ENCODE measurements at regions not wholly inside any gene's neighbourhood (a gene's known extent, or its start where the extent isn't known, plus 50 kb on each side); places are given as distances from the start of the nearest gene placed in this dataset.

DNA sequence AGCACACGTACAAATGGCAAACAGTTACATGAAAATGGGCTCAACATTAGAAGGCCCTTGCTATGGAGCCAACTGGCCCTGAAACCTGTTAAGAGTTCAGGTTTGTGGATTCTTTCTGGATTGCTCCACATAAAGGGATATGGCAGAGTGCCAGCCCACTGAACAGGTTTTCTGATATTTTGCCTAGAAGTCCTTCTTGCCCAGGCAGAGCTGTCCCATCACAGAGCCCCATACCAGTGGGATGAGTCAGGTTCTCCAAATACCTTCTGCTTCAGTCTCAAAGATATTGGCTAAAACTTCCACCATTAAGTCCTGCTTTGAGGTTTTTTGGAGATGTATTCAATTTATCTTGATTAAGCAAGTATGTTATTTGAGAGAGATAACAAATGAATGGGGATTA, 146.8 kb upstream of the IL1RAPL2 start:
- in situ Hi-C loops (cut with HindIII; ENCODE audit: low sequenced_read_pairs): no loop called here
- no peak for DNase-seq (ENCODE audit: low read depth)
- H3K4me3 ChIP-seq (ENCODE audit: low read depth, low read length): no peak overlapping the region
- TF ChIP-seq, protein P1, sequence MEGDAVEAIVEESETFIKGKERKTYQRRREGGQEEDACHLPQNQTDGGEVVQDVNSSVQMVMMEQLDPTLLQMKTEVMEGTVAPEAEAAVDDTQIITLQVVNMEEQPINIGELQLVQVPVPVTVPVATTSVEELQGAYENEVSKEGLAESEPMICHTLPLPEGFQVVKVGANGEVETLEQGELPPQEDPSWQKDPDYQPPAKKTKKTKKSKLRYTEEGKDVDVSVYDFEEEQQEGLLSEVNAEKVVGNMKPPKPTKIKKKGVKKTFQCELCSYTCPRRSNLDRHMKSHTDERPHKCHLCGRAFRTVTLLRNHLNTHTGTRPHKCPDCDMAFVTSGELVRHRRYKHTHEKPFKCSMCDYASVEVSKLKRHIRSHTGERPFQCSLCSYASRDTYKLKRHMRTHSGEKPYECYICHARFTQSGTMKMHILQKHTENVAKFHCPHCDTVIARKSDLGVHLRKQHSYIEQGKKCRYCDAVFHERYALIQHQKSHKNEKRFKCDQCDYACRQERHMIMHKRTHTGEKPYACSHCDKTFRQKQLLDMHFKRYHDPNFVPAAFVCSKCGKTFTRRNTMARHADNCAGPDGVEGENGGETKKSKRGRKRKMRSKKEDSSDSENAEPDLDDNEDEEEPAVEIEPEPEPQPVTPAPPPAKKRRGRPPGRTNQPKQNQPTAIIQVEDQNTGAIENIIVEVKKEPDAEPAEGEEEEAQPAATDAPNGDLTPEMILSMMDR (IDR thresholded peaks at IDR 0.05; ENCODE audit: low read depth, low read length, missing control alignments): no peak

DNA sequence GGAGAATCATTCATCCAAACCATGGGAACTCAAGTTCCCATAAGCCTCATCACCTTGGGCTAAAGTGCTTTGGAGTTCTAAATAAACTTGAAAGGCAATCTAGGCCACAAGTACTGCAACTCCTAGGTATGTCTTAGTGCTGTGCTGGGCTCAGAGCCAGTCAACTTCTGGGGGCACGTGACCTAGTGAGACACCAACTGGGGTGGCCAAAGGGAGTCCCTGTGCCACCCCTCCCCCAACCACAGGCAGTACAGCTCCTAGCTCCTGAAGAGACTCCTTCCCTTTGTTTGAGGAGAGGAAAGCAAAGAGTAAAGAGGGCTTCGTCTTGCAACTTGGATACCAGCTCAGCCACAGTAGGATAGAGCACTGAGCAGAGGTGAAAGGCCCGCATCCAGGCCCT, 154.2 kb upstream of the IL1RAPL2 start:
- in situ Hi-C loops (cut with HindIII; ENCODE audit: low sequenced_read_pairs): no loop called here
- DNase-seq (ENCODE audit: low read depth): no peak
- H3K4me3 ChIP-seq (ENCODE audit: low read depth, low read length): no peak overlapping the region
- TF ChIP-seq, protein P1 (IDR thresholded peaks at IDR 0.05; ENCODE audit: low read depth, low read length, missing control alignments): no peak

DNA sequence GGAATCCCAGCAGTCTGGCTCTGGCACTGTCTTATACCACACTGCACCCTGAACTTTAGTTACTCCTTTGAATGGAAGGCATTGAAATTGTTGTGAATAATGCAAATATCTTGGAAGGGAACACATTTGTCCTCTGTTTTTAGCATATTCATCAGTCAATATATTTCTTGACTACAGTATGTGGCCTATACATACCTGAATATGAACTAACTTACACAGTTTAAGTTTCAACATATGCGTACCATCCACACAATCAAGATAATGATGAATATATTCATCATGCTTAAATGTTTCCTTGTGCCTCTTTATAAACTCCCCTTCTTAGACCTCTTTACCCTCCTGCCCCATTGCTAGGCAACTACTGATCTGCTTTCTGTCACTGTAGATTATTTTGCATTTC, 145.7 kb upstream of the ESX1 start:
- no peak for DNase-seq (ENCODE audit: low read depth)
- TF ChIP-seq, protein P1 (IDR thresholded peaks at IDR 0.05; ENCODE audit: low read depth, low read length, missing control alignments): no peak
- no peak overlapping the region for H3K4me3 ChIP-seq (ENCODE audit: low read depth, low read length)
- in situ Hi-C loops (cut with HindIII; ENCODE audit: low sequenced_read_pairs): no loop called here

DNA sequence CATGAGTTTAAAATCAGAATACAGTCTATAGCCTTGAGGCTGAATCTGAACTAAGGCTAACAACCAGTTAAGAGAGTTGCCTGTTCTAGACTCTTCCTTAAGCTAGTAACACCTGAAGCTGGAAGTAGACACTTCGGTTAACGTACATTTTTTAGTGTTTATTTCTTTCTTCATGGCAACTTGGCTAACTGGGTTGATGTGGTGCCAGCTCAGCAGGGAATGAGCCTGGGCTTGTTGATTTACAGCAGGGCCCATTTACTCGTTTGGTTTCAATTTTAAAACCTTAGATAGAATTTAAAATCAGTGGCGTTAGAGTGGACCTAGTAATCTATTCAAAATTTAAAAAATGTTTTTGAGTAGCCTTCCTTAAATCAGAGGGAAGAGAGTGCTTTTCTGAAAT, 137.6 kb upstream of the ESX1 start:
- in situ Hi-C loops (cut with HindIII; ENCODE audit: low sequenced_read_pairs): no loop called here
- TF ChIP-seq, protein P1 (IDR thresholded peaks at IDR 0.05; ENCODE audit: low read depth, low read length, missing control alignments): no peak
- no peak for DNase-seq (ENCODE audit: low read depth)
- no peak overlapping the region for H3K4me3 ChIP-seq (ENCODE audit: low read depth, low read length)

DNA sequence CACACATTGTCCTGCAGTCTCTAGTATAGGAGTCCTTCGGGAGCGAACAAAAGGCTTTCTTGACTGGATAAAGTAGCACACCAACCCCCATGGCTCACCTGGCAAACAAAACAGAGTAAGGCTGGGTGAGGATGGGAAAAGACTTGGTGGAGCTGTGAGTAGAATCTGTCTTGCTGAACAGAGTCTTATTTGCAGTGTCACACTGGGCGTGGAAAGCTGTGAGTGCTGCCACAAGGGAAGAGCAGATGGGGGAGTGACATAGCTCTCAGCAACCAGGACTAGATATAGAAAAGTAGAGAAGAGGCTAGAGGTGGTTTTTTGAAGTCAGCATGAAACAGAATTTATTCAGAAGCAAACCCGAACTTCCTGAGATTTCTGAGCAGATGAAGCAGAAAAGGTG, 137.2 kb upstream of the ESX1 start:
- DNase-seq (ENCODE audit: low read depth): no peak
- TF ChIP-seq, protein P1 (IDR thresholded peaks at IDR 0.05; ENCODE audit: low read depth, low read length, missing control alignments): no peak
- in situ Hi-C loops (cut with HindIII; ENCODE audit: low sequenced_read_pairs): no loop called here
- no peak overlapping the region for H3K4me3 ChIP-seq (ENCODE audit: low read depth, low read length)

DNA sequence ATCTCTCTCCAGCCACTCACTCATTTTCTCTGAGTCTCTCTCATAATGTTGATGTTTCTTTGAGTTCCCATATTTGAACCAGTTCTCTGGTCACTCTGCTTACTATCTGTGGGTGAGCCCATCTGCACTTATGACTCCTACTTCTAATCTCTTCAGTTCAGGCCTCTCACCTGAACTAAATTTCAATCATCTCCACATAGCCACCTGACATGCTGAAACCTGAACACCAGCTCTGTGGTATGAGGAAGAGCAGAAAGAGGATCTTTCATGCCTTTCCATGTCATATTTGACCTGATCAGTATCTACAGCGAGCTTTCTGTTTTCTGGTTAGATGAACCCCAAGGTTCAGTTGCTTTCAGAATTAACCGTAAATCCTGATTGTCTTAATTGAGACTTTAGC, 122.2 kb upstream of the ESX1 start:
- in situ Hi-C loops (cut with HindIII; ENCODE audit: low sequenced_read_pairs): no loop called here
- DNase-seq (ENCODE audit: low read depth): no peak
- no peak overlapping the region for H3K4me3 ChIP-seq (ENCODE audit: low read depth, low read length)
- TF ChIP-seq, protein P1 (IDR thresholded peaks at IDR 0.05; ENCODE audit: low read depth, low read length, missing control alignments): no peak

DNA sequence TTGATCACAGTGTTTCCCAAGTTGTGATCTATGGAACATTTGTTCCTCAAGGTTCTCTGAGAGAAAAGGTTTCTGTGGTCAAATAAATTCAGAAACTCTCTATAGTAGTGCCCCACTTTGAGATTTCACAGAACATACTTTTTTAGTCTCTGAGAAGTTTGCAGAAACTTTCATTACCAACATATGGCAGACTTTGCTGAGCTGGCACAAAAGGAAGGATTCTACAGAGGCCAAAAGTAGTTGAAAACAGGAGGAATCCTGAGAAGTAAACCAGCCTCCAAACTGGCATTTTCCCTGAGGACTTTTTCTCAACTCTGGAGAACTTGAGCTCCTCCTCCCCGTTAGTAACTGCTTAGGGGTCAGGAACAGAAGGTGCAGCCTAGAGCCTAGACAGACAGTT, 117.8 kb upstream of the ESX1 start:
- no peak overlapping the region for H3K4me3 ChIP-seq (ENCODE audit: low read depth, low read length)
- in situ Hi-C loops (cut with HindIII; ENCODE audit: low sequenced_read_pairs): no loop called here
- DNase-seq (ENCODE audit: low read depth): no peak
- TF ChIP-seq, protein P1 (IDR thresholded peaks at IDR 0.05; ENCODE audit: low read depth, low read length, missing control alignments): no peak
